ENCODE measurements at regions not wholly inside any gene's neighbourhood (a gene's known extent, or its start where the extent isn't known, plus 50 kb on each side); places are given as distances from the start of the nearest gene placed in this dataset.

DNA sequence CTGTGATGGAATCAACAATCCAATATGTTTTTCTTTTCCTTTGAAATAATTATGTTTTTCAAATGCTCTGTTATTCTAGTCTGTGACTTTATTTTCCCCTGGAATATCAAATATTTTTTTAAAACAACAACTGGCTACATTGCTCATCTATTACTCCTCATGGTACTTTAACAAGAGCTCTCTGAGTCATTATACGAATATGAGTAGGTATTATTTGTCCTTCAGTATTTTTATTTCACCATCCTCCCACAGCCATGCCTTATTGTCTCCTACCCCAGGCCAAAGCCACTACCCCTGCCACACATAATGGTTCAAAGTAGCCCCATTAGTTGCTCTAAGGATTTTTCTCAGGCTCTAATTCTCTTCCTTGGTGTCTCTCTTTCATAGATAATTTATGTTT is 1572.3 kb downstream of the CDH8 start:
- no peak for DNase-seq (ENCODE audit: insufficient read length, low spot score, missing footprints)
- no peak overlapping the region for H3K4me2 ChIP-seq (ENCODE audit: insufficient read depth, low read length)
- H3K27me3 ChIP-seq (ENCODE audit: insufficient read depth, low read length): no peaks in the 10 kb centered on the region
- no peak overlapping the region for H2AFZ ChIP-seq (ENCODE audit: low read length)
- H3K4me1 ChIP-seq (ENCODE audit: insufficient read depth, low read length): no peaks in the 10 kb centered on the region
- H3K36me3 ChIP-seq (ENCODE audit: insufficient read depth, low read length): no peaks in the 10 kb centered on the region
- no peaks in the 10 kb centered on the region for H4K20me1 ChIP-seq (ENCODE audit: insufficient read depth, low read length)
- H3K4me3 ChIP-seq (ENCODE audit: insufficient read depth, low read length): no peak overlapping the region
- H3K27ac ChIP-seq (ENCODE audit: low read depth, low read length): no peak overlapping the region
- no peaks in the 10 kb centered on the region for H3K9me3 ChIP-seq (ENCODE audit: low read depth, low read length)
- H3K79me2 ChIP-seq (ENCODE audit: insufficient read depth, low read length): no peaks in the 10 kb centered on the region
- TF ChIP-seq, protein P1, sequence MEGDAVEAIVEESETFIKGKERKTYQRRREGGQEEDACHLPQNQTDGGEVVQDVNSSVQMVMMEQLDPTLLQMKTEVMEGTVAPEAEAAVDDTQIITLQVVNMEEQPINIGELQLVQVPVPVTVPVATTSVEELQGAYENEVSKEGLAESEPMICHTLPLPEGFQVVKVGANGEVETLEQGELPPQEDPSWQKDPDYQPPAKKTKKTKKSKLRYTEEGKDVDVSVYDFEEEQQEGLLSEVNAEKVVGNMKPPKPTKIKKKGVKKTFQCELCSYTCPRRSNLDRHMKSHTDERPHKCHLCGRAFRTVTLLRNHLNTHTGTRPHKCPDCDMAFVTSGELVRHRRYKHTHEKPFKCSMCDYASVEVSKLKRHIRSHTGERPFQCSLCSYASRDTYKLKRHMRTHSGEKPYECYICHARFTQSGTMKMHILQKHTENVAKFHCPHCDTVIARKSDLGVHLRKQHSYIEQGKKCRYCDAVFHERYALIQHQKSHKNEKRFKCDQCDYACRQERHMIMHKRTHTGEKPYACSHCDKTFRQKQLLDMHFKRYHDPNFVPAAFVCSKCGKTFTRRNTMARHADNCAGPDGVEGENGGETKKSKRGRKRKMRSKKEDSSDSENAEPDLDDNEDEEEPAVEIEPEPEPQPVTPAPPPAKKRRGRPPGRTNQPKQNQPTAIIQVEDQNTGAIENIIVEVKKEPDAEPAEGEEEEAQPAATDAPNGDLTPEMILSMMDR (IDR thresholded peaks at IDR 0.05; ENCODE audit: extremely low read depth, low read depth, low read length): no peak

- Histone ChIP-seq H3K9me3 (ENCODE audit: low read depth, low read length) (no peaks in the 10 kb centered on the region), H2AFZ (ENCODE audit: low read length) (no peak overlapping the region), H3K79me2 (ENCODE audit: insufficient read depth, low read length) (no peaks in the 10 kb centered on the region), H3K4me3 (ENCODE audit: insufficient read depth, low read length) (no peak overlapping the region), H3K4me2 (ENCODE audit: insufficient read depth, low read length) (no peak overlapping the region), H3K27me3 (ENCODE audit: insufficient read depth, low read length) (no peaks in the 10 kb centered on the region), H3K27ac (ENCODE audit: low read depth, low read length) (no peak overlapping the region), H3K36me3 (ENCODE audit: insufficient read depth, low read length) (no peaks in the 10 kb centered on the region), H3K4me1 (ENCODE audit: insufficient read depth, low read length) (no peaks in the 10 kb centered on the region), H4K20me1 (ENCODE audit: insufficient read depth, low read length) (no peaks in the 10 kb centered on the region)
- TF ChIP-seq, protein P1 (IDR thresholded peaks at IDR 0.05; ENCODE audit: extremely low read depth, low read depth, low read length): no peak
- peak; percentile 10 for DNase-seq (ENCODE audit: insufficient read length, low spot score, missing footprints)
Observed at GRCh38 chr16:60459463-60459862, 1576.8 kb downstream of the CDH8 start.

DNA sequence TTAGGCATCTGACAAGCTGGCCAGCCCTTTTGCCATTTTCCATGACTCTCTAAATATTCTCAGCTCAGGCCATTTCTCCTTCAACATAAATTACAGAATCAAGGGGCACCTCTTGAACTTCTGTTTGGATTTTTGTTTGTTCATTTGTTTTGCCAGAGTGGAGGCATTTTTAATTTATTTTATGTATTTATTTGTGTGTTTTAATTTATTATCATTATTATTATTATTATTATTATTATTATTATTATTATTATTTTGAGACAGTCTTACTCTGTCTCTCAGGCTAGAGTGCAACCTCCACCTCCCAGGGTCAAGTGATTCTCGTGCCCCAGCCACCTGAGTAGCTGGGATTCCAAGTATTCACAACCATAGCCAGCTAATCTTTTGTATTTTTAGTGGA is 1578.0 kb downstream of the CDH8 start:
- no peak for DNase-seq (ENCODE audit: insufficient read length, low spot score, missing footprints)
- Histone ChIP-seq H3K4me3 (ENCODE audit: insufficient read depth, low read length) (no peak overlapping the region), H3K36me3 (ENCODE audit: insufficient read depth, low read length) (no peaks in the 10 kb centered on the region), H3K9me3 (ENCODE audit: low read depth, low read length) (no peaks in the 10 kb centered on the region), H3K27me3 (ENCODE audit: insufficient read depth, low read length) (no peaks in the 10 kb centered on the region), H3K79me2 (ENCODE audit: insufficient read depth, low read length) (no peaks in the 10 kb centered on the region), H2AFZ (ENCODE audit: low read length) (no peak overlapping the region), H3K27ac (ENCODE audit: low read depth, low read length) (no peak overlapping the region), H3K4me2 (ENCODE audit: insufficient read depth, low read length) (no peak overlapping the region), H4K20me1 (ENCODE audit: insufficient read depth, low read length) (no peaks in the 10 kb centered on the region), H3K4me1 (ENCODE audit: insufficient read depth, low read length) (no peaks in the 10 kb centered on the region)
- TF ChIP-seq, protein P1 (IDR thresholded peaks at IDR 0.05; ENCODE audit: extremely low read depth, low read depth, low read length): no peak

GRCh38 chr16:60452646-60453045 is 1583.6 kb downstream of the CDH8 start:
- H3K36me3 ChIP-seq (ENCODE audit: insufficient read depth, low read length): no peaks in the 10 kb centered on the region
- H3K4me1 ChIP-seq (ENCODE audit: insufficient read depth, low read length): no peaks in the 10 kb centered on the region
- H3K4me3 ChIP-seq (ENCODE audit: insufficient read depth, low read length): no peak overlapping the region
- no peaks in the 10 kb centered on the region for H4K20me1 ChIP-seq (ENCODE audit: insufficient read depth, low read length)
- H3K4me2 ChIP-seq (ENCODE audit: insufficient read depth, low read length): no peak overlapping the region
- TF ChIP-seq, protein P1 (IDR thresholded peaks at IDR 0.05; ENCODE audit: extremely low read depth, low read depth, low read length): no peak
- no peak overlapping the region for H3K27ac ChIP-seq (ENCODE audit: low read depth, low read length)
- no peaks in the 10 kb centered on the region for H3K79me2 ChIP-seq (ENCODE audit: insufficient read depth, low read length)
- H3K27me3 ChIP-seq (ENCODE audit: insufficient read depth, low read length): no peaks in the 10 kb centered on the region
- no peaks in the 10 kb centered on the region for H3K9me3 ChIP-seq (ENCODE audit: low read depth, low read length)
- H2AFZ ChIP-seq (ENCODE audit: low read length): no peak overlapping the region
- DNase-seq (ENCODE audit: insufficient read length, low spot score, missing footprints): no peak
